Neural progenitor cell (in vitro differentiated cells): ENCODE measurements at regions not wholly inside any gene's neighbourhood (a gene's known extent, or its start where the extent isn't known, plus 50 kb on each side); places are given as distances from the start of the nearest gene placed in this dataset.

ENCODE experiments used
- CTCF ChIP-seq: fragments of 200-600 bp; sonication (generic); IDR thresholded peaks from 2 replicates; pipeline ENCODE4 v1.5.1; 2017; ENCODE audit warnings: antibody characterized with exemption, mild to moderate bottlenecking
- EZH2phosphoT487 ChIP-seq: fragments of 200-600 bp; sonication (generic); IDR thresholded peaks from 2 replicates; pipeline ENCODE4 v1.6.1; 2017; ENCODE audit warnings: antibody characterized with exemption

GRCh38 chr1:209046935-209047334 lies 536.6 kb upstream of the CAMK1G start:
- no peak for TF ChIP-seq EZH2phosphoT487
- TF ChIP-seq CTCF: no peak
